Type B pancreatic cell (in vitro differentiated cells): ENCODE measurements at regions not wholly inside any gene's neighbourhood (a gene's known extent, or its start where the extent isn't known, plus 50 kb on each side); places are given as distances from the start of the nearest gene placed in this dataset.

Source experiments
- DNase-seq: peaks from one replicate; pipeline ENCODE4 v3.0.0; 2021; ENCODE audit warnings: mixed read lengths; ENCODE audit not compliant: unreplicated experiment; ENCODE audit errors: extremely low spot score
- H3K27ac Mint-ChIP-seq: 2 replicates; pipeline ENCODE4 v1.8.0; 2021; ENCODE audit warnings: mild to moderate bottlenecking, mixed read lengths
- H3K27me3 Mint-ChIP-seq: 2 replicates; pipeline ENCODE4 v1.8.0; 2021; ENCODE audit warnings: mixed read lengths
- H3K36me3 Mint-ChIP-seq: 2 replicates; pipeline ENCODE4 v1.8.0; 2021; ENCODE audit warnings: mixed read lengths
- H3K4me1 Mint-ChIP-seq: one replicate; pipeline ENCODE4 v1.8.0; 2021; ENCODE audit warnings: mixed read lengths; ENCODE audit not compliant: unreplicated experiment
- H3K4me3 Mint-ChIP-seq: 2 replicates; pipeline ENCODE4 v1.8.0; 2021; ENCODE audit warnings: mild to moderate bottlenecking, mixed read lengths
- H3K9me3 Mint-ChIP-seq: 2 replicates; pipeline ENCODE4 v1.8.0; 2021; ENCODE audit warnings: mixed read lengths
- CTCF ChIP-seq: fragments of 200-600 bp; sonication (generic); conservative IDR thresholded peaks from 2 replicates; pipeline ENCODE4 v1.5.0; 2021; ENCODE audit warnings: antibody characterized with exemption, mild to moderate bottlenecking

- no peaks in the 10 kb centered on the region for H3K9me3 Mint-ChIP-seq
- DNase-seq = no peak
- no peaks in the 10 kb centered on the region for H3K4me1 Mint-ChIP-seq
- H3K4me3 Mint-ChIP-seq = no peak overlapping the region
- no peaks in the 10 kb centered on the region for H3K36me3 Mint-ChIP-seq
- no peak overlapping the region for H3K27ac Mint-ChIP-seq
- H3K27me3 Mint-ChIP-seq = no peaks in the 10 kb centered on the region
- no peak for TF ChIP-seq CTCF
Measured at GRCh38 chr13:62093984-62094780, 678.5 kb upstream of the PCDH20 start.

DNA sequence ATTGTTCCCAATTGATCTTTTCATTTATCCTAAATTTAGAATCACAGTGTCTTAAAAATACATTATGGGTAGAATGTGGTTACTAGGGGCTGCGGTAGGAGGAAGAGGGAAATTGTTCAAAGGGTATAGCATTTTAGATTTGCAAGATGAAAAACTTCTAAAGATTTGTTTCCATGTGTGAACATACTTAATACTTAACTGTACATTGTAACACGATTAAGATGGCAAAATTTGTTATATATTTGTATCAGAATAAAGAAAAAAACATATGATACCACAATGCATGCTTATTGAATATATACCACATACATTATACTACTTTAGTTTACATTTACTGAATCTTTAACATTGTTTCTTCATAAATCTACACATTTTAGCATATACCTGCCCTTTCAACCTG is 677.3 kb upstream of the PCDH20 start:
- Mint-ChIP-seq H3K9me3 (no peaks in the 10 kb centered on the region), H3K4me1 (no peaks in the 10 kb centered on the region)

GRCh38 chr13:62092536-62092935 is 676.9 kb upstream of the PCDH20 start:
- Mint-ChIP-seq H3K36me3 (no peaks in the 10 kb centered on the region), H3K27ac (no peak overlapping the region), H3K9me3 (no peaks in the 10 kb centered on the region), H3K4me3 (no peak overlapping the region), H3K27me3 (no peaks in the 10 kb centered on the region), H3K4me1 (no peaks in the 10 kb centered on the region)
- DNase-seq = no peak
- no peak for TF ChIP-seq CTCF

More for the DNA sequence above, 677.3 kb upstream of the PCDH20 start:
- TF ChIP-seq CTCF = no peak
- no peaks in the 10 kb centered on the region for H3K36me3 Mint-ChIP-seq
- no peak overlapping the region for H3K27ac Mint-ChIP-seq
- H3K4me3 Mint-ChIP-seq = no peak overlapping the region
- DNase-seq = no peak
- no peaks in the 10 kb centered on the region for H3K27me3 Mint-ChIP-seq

GRCh38 chr13:62088165-62088564 is 672.5 kb upstream of the PCDH20 start:
- no peaks in the 10 kb centered on the region for H3K27me3 Mint-ChIP-seq
- H3K9me3 Mint-ChIP-seq = no peaks in the 10 kb centered on the region
- no peaks in the 10 kb centered on the region for H3K36me3 Mint-ChIP-seq
- H3K4me1 Mint-ChIP-seq = peaks cover 3% of the 10 kb centered on the region
- DNase-seq = no peak
- H3K4me3 Mint-ChIP-seq = no peak overlapping the region
- TF ChIP-seq CTCF = no peak
- H3K27ac Mint-ChIP-seq = no peak overlapping the region

GRCh38 chr13:62087124-62087523 is 671.5 kb upstream of the PCDH20 start:
- peaks cover 3% of the 10 kb centered on the region for H3K4me1 Mint-ChIP-seq
- TF ChIP-seq CTCF = no peak
- H3K4me3 Mint-ChIP-seq = no peak overlapping the region
- no peaks in the 10 kb centered on the region for H3K36me3 Mint-ChIP-seq
- H3K27ac Mint-ChIP-seq = no peak overlapping the region
- no peak for DNase-seq
- H3K27me3 Mint-ChIP-seq = no peaks in the 10 kb centered on the region
- no peaks in the 10 kb centered on the region for H3K9me3 Mint-ChIP-seq
